ENCODE measurements at regions not wholly inside any gene's neighbourhood (a gene's known extent, or its start where the extent isn't known, plus 50 kb on each side); places are given as distances from the start of the nearest gene placed in this dataset.
"Not testable (repeated sequence)": the region's sequence is repeated elsewhere in the genome, so short reads cannot be mapped to it uniquely, and the experiment has no call there.

DNA sequence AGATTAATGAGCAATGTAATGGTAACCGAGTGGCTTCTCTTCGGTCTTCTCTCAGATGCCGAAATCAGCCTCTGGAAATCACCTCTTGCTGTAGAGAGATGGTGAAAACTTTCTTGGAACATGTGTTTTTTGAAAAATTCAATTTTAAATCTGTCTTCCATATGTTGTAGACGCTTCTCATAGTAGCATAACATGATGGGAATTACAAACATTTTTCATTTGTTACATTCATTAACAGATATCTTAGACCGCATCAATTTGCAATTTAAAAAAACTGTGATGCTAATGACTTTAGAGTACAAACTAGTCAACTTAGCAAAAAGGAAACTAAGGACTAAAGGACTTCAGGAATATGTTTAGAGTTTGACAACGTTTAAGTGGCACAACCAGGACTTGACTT, 275.2 kb downstream of the ASXL3 start:
- DNase-seq = no peak

DNA sequence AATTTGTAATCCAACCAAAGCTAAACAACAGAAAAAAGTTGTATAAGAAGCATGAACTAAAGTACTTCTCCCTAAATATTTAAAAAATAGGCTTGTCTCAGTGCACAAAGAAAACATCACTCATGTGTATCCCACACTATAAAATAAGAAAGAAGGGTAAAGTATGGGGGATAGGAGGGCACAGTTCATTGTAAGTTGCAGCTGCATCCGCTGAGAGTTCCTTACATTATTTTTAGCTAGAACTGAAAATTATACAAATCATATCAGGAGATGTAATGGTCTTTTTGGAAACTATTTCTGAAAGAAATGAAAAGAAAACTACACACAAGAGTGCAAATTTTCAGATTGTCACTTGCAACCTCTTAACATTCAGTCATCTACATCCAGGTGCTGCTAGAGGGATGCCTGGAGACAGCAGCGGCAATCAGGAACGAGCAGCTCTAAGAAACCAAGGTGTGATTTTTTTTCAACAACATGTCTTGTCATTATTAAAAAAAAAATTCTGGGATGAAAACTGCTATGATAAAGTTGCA, 273.6 kb downstream of the ASXL3 start:
- DNase-seq = no peak

- no peak for DNase-seq
Measured at GRCh38 chr18:33849731-33850130, 271.7 kb downstream of the ASXL3 start.

- peak; percentile 39 for DNase-seq
Measured at GRCh38 chr18:33844232-33844631, 266.2 kb downstream of the ASXL3 start.

DNA sequence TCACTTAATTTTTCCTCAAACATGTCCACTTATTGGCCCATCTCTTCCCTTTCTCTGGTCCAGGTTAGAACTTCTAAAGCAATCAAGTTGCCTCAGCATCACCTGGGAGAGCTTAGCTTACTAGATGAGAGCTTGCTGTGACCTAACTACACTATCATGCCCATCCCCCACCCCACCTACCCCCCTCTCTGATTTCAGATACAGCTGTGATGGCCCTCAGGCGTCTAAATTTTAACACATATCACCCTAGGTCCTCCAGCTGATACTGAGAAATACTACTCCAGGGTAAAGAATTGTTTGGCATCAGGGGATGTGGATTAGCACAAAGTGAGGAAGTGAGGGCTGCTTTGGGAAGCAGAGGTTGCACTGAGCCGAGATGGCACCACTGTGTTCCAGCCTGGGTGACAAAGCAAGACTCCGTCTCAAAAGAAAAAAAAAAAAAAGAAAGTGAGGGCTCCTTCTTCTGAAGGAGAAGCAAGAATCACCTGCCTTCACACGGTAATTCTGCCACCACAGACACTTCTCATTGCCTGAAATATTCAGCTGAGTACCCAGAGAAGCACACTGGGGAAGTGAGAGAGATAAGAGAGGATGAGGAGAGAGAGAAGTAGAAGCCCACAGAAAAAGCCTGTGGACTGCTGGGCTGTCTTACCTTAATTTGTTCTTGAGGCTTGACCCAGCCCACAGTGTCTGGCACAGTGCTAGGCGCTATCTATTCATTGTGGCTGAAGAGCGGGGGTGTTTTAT, 263.4 kb downstream of the ASXL3 start:
- DNase-seq = no peak

GRCh38 chr18:33840212-33840593, 262.2 kb downstream of the ASXL3 start:
- DNase-seq = no peak

GRCh38 chr18:33839452-33840211, 261.6 kb downstream of the ASXL3 start:
- peak; percentile 83 for DNase-seq

- DNase-seq = no peak
Measured at GRCh38 chr18:33838054-33838453, 260.0 kb downstream of the ASXL3 start.

- DNase-seq = no peak
Measured at GRCh38 chr18:33837191-33837590, 259.2 kb downstream of the ASXL3 start.

DNA sequence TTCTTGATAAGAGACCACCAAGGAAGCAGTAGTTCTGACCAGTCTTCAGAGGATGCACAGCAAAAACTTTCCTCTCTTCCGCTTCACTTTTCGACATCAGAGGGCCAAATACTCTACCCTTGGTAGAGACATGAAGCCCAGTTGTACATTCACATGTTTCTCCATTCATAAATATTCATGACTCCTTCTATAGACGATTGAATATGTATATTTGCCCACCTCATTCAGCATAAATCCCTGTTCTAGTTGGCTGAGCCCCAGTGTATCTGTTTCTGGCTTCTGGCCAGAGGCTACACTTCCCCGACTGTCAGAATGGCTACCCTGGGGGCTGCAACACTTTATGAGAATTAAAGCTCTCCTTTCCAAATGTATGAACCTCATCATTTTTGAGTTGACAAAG, 258.5 kb downstream of the ASXL3 start:
- DNase-seq = peak; percentile 76

GRCh38 chr18:33835419-33835818, 257.4 kb downstream of the ASXL3 start:
- DNase-seq = no peak

GRCh38 chr18:33833842-33834241, 255.8 kb downstream of the ASXL3 start:
- no peak for DNase-seq

- no peak for DNase-seq
Measured at GRCh38 chr18:33831424-33831823, 253.4 kb downstream of the ASXL3 start.

DNA sequence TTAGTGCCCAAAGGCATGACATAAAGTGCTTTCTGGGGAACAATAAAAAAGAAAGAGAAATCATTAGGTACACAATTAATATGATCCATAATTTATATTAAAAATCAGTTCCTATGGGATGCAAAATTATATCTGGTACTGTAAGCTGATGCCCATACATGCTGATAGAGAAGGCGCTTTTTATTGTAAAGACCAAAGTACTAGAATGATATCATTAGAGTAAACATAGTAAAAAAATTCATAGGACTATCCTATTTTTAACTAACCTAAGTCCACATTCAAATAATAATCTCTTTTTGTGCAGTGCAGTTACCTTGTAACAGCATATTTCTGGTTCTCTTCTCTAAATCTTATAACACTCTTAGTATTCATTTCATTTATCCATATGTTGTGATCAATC, 252.2 kb downstream of the ASXL3 start:
- DNase-seq = no peak

DNA sequence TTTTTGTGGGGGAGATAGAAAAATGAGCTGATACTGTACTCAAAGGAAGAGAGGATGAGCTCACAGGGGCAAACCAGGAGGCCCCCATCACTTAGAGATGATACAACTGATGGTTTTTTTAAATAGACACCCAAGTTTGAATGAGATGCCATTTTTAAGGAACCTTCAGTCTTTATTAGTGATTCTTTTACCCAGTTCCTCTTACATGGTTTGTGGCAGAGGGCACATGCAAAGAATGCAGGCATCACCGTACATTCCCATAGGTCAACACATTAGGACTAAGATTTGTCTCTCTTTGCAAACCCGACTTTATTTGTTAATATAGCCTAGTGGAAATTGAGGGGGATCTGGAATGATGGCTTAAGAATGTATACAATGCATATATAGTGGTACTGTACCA, 250.9 kb downstream of the ASXL3 start:
- no peak for DNase-seq

- DNase-seq = peak; percentile 91
Measured at GRCh38 chr18:33826151-33826550, 248.1 kb downstream of the ASXL3 start.

DNA sequence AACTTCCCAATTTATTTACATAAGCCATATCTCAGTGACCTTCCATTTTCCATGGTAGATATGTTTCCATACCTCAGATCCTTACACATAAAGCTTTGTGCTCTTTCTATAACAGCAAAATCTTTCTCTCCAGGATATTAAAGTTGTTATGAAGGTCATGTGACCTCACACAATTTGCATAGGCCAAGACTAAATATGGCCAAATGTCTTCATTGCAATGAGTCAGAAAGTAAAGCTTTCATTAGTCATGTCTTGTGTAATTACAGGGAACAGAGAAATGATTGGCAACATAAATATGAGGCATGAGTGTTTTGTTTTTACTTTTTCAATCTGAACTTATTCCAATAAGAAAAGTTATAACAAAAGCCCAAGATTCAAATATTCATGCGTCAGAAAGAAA, 243.5 kb downstream of the ASXL3 start:
- no peak for DNase-seq

DNA sequence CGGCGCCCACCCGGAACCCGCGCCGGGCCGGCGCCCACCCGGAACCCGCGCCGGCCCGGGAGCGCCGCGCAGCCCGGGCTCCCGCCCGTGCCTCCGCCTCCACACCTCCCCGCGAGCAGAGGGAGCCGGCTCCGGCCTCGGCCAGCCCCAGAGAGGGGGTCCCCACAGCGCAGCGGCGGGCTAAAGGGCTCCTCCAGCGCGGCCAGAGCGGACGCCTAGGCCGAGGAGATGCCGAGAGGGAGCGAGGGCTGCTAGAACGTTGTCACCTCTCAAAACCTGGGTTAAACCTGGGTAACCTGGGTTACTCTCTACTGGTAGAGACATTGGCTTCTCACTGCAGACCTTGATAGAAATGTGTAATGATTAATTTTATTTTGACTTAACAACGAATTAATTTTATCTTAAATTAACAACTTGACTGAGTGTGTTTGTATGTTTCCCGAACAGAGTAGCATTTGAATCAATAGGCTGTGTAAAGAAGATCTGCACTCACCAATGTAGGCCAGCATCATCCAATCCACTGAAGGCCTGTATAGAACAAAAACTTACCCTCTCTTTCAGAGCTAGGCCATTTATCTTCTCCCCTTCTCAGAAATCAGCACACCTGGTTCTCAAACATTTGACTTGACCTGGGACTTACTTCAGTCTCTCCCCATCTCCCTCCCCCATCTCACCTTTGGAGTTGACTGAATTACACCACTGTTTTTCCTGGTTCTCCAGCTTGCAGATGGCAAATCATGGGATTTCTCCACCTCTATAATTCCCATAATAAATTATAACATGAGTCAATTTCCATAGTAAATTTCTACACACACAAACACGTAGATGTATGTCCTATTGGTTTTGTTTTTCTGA, 242.7 kb downstream of the ASXL3 start:
- no peak for DNase-seq

DNA sequence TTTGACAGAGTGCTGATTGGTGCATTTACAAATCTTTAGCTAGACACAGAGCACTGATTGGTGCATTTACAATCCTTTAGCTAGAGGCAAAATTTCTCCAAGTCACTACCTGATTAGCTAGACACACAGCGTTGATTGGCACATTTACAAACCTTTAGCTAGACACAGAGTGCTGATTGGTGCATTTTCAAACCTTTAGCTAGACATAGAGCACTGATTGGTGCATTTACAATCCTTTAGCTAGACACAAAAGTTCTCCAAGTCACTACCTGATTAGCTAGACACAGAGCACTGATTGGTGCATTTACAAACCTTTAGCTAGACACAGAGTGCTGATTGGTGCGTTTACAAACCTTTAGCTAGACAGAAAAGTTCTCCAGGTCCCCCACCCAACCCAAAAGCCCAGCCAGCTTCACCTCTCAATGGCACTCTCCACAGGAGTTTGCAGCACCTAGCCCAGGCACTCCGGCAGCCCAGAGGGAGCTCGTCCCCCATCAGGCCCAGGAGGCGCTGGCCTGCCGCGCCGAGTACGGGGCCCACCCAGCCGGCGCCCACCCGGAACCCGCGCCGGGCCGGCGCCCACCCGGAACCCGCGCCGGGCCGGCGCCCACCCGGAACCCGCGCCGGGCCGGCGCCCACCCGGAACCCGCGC, 241.8 kb downstream of the ASXL3 start:
- DNase-seq = not testable (repeated sequence)

GRCh38 chr18:33818145-33818544, 240.1 kb downstream of the ASXL3 start:
- no peak for DNase-seq

DNA sequence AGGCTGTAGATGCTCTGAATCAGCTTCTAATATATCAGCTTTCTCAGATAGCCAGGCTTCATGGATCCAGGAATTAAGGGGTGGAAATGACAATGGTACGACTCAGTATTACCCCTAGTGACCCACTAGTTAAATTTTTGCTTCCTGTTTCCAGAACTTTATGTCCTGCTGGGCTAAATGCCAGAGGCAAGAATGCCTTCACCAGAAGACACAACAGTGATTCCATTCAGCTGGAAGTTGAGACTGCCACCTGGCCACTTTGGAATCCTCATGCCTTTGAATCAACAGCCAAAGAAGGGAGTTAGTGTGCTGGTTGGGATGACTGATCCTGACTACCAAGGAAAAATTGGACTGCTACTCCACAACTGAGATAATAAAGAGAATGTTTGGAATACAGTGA, 239.1 kb downstream of the ASXL3 start:
- DNase-seq = no peak

- DNase-seq = no peak
Measured at GRCh38 chr18:33814546-33814945, 236.5 kb downstream of the ASXL3 start.

- no peak for DNase-seq
Measured at GRCh38 chr18:33812186-33812585, 234.2 kb downstream of the ASXL3 start.
